NOMO-1 (cell line): ENCODE measurements at regions not wholly inside any gene's neighbourhood (a gene's known extent, or its start where the extent isn't known, plus 50 kb on each side); places are given as distances from the start of the nearest gene placed in this dataset.
"Not testable (repeated sequence)": the region's sequence is repeated elsewhere in the genome, so short reads cannot be mapped to it uniquely, and the experiment has no call there.

ENCODE experiments used
- DNase-seq, 2 experiments: peaks; one replicate each; lab custom pipeline; 2025; ENCODE audit not compliant: unreplicated experiment in 2 of 2; lab: John Stamatoyannopoulos, UW

DNA sequence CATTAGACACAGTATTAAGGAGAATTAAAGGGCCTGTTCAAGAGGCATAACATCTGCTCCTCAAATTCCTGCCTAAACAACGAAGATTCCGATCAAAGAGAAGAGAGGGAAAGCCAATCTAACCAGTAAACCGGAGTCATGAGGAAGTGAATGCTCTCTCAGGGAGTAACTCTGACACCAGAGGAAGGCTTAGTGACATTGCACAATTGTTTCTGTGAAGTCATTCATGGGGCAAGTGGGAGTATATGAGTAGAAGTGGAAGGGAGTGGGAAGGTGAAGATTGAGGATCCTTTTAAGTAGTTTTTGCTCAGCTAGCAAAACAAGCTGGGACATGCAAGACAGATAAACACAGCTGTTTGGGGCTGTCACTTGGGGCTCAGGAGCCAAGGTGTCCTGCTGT is 136.4 kb upstream of the FAM174A start:
- DNase-seq = peak in 1 of 2 experiments; percentile 36

DNA sequence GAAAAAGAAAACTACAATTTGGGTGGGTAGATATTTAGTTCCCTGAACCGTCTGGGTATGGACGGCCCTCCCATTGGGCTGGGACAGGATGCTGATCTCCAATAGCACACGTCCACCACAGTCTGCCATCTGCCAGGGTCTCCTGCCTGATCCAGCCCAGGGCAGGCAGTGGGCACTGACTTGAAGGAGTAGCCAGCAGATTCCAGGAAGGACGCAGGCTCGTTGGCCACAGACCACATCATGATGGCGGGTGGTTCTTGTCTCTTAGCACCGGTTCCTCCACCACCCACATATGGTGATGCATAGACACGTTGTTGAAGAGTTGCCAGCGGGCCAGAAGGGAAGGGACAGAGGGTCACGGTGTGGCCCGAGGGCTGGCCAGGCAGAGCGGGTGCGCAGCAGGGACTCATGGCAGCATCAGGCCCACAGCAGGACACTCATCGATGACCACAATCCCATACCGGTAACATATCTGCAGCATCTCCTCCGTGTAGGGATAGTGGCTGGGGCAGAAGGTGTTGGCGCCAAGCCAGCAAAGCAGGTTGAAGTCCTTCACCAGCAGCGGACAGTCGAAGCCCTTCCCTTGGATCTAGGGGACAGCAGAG is 155.8 kb upstream of the FAM174A start:
- DNase-seq = not testable (repeated sequence)

DNA sequence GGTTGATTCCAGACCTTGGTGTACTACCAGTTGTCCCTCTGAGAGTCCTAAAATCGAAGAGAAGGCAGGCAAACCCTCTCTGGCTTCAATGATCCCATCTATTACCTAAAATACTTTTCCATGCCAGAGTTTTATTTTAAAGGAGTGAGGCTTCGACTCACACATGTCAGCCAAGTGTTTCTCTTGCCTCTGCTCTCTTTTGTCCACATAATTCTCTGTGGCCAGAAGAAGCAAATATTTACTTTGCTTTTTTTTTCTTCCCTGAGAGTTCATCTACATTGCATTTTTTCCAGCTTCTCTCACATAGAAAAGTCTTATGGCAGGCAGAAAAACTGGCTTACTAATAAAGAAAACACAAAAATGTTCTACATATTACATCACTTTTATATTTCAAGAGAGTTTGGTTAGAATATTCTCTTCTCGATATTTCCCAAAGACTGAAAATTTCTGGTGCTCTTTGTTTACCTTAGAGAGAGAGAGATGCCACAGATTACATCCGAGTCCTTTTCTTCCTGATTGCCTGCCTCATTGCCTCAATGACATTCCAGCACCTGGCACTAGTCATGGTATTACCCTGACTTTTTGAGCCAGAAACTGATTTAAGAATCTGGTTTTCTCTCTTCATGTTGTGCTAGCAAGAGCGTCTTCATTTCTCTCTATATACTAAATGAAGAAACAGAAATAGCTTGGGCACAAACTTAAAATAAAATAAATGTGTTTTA is 170.3 kb upstream of the FAM174A start:
- not testable (repeated sequence) for DNase-seq

DNA sequence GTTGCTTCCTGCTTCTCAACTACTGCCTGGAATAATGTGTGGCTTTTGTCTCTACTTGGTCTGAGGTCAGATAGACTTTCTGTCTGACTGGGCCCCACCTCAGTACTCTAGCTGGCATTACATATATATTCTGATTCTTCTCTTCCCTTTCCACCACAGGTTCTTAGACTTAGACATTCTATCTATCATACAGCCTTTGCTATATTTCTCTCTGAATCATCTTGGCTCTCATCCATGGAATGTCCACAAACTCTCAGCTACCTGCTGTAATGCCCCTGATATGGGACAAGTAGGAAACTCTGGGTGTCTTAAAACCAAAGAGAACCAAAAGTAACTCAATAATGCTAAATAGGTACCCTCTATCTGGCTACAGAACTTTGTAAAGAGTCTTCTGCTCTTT is 170.8 kb upstream of the FAM174A start:
- DNase-seq = not testable (repeated sequence)

DNA sequence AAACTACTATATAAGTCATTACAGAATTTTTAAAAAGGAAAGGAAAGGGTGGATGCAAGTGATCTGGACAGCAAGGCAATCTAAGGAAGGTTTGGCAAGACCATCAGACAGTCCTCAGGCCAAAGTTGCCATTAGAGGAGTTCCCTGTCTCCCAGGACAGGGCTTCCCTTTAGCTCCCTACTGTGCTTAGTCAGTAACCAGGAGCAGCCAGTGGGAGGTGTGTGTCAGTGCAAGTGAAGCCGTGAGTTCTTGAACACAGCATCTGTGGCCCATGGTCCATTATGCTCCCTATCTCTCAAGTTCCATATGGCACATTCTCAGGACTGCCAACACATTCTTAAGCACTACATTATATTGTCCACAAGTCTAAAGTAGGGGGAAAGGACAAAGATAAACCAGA is 175.2 kb upstream of the FAM174A start:
- not testable (repeated sequence) for DNase-seq

DNA sequence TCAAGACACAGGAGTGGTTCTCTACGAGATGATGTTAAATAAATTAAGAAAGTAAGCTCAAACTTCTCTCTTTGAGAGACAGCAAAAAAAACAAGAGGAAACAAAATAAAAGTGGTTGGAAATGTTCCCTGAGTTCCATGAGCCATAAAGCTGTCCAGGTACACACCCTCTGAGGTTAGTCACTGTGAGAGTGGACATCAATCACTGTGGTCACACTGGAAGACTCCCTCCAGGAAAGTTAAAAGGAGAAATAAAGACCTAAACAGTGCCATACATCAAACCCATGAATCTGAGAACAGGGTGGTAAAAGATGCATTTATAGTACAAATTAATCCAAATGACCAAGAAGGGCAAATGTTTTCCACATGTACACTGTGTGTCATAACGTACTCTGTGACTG is 188.9 kb upstream of the FAM174A start:
- DNase-seq = not testable (repeated sequence)

DNA sequence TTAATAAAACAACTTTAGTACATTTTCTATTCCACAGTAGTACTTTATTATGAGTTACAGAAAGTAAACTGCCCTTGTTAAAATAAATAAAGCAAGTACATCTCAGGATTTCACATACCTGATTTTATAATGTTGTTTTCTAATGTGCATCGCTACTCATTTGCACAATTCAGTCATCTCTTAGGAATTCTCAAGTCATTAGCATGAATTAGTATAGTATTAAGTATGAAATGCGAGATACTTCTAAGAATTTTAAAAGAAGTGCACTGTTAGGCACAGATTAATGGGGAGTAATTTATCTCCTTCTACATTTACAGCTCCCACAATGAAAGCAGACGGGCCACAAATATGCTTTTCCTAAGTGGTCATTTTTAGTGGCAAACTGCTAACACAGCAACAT is 193.7 kb upstream of the FAM174A start:
- DNase-seq = not testable (repeated sequence)

DNA sequence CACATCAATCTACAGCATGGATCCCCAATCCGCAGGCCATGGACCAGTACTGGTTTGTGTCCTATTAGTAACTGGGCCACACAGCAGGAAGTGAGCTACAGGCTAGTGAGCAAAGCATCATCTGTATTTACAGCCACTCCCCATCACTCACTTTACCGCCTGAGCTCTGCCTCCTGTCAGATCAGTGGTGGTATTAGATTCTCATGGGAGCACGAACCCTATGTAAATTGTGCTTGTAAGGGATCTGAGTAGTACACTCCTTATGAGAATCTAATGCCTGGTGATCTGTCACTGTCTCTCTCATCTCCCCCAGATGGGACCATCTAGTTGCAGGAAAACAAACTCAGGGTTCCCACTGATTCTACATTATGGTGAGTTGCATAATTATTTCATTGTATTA is 212.7 kb upstream of the FAM174A start:
- DNase-seq = no peak

DNA sequence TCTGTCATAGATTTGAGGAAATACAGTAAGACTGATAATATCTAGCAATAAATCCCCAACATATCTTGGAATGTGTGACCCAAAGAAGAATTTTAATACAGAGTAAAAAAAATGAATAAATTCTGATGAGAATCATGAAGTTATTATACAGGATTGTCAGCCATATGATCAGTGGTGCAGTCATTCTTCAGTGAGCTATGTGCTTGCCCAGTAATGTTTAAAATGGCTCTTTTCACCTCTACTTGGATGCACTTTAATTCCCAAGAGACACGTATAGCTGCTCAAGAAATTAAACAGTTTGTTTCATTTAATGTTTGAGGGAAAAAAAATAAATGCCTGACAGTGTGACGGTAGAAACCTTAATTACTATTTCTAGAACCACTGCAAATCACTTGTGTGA is 215.3 kb upstream of the FAM174A start:
- DNase-seq = no peak

DNA sequence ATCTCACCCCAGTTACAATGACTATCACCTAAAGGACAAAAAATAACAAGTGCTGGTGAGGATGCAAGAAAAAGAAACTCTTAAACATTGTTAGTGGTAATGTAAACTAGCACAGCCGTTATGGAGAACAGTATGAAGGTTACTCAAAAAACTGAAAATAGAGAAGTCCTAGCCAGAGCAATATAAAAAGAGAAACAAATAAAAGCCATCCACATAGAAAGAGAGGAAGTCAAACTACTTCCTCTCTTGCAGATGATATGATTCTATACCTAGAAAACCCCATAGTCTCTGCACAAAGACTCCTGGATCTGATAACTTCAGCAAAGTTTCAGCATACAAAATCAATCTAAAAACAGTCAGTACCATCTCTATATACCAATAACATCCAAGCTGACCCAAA is 221.5 kb upstream of the FAM174A start:
- peak; percentile 26 to 79 for DNase-seq

DNA sequence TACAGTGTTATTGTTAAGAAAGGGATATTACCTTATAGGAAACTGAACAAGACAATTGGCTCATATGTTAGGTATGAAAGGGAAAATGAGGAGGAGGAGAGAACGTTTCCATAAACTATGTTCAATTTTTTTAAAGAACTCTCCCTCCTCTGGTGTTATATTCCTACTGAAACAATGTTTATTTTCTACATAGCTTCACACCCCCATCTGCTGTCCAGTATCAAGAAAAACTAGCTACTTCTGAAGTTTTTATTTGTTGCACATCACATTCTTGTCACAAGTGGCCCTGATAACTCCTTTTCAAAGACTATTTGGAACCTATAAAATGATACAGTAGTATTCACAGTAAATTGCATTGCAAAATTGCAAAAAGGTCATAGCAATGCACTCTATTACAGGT is 223.4 kb upstream of the FAM174A start:
- no peak for DNase-seq

DNA sequence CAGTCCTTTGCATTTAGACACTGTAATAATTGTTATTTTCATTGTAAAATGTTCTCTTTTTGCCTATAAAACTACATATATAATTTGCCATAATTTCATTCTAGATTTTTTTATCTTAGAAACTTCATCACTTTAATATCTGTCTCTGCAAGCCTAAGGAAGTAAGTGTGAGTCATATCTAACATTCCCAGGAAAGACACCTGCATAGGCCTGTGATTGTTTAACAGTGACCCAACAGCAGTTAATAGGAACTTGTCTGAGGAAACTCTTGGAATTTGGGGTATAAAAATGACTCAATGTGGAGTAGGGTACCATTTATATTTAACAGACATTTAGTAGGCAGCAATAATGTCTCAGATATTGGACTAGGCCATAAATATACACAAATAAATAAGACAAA is 229.2 kb upstream of the FAM174A start:
- DNase-seq = no peak

DNA sequence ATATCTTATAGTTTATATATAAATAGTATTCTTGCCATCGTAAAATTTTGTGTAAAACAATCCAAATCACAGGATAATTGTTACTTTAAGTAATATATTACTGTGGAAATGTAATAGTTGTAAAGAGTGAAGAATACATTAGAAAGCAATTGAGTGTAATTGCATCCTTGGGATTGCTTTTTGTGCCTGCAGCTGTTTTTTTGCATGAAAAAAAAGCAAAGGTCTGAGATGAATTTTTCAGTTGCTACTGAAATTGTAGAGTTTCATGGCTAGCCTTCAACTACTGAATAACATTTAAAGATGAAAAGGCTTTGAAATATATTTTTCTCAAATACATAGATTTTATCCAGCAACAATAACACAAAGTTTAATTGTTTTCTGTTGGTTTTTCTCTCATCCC is 232.0 kb upstream of the FAM174A start:
- DNase-seq = no peak

DNA sequence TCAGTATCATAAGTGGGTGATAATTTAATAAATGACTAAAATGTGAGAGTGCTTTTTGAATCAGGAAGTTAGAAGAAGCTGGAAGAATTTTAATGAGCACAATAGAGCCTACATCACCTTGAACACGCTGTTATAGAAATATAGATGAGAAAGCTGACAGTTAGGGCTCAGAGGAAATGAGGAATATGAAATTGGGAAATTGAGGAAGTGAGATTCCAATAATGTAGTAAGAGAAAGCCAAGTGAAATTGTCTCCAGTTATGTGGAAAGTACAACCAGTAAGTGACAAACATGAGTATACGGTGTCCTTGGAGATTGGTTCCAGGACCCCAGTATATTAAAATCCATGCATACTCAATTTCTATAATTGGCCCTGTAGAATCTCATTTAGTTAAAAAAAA is 235.9 kb upstream of the FAM174A start:
- peak in 1 of 2 experiments; percentile 36 for DNase-seq

DNA sequence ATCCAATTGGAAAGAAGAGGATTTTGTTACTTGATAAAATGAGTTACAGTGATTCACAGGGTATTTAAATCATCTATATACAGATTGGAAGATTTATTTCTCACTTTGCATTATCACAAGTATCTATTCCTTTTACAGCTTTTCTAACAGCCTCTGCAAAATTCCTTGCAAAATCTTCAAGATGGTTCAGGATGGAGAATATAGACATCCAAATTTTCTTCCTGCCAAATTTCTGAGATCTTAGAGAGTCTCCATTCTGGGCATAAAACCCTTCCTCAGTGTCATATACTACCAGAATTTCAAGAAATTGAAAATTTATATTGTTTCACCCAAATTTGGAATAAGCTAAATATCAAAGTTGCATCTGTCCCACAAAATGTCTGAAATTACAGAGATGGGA is 259.1 kb upstream of the FAM174A start:
- DNase-seq = no peak

DNA sequence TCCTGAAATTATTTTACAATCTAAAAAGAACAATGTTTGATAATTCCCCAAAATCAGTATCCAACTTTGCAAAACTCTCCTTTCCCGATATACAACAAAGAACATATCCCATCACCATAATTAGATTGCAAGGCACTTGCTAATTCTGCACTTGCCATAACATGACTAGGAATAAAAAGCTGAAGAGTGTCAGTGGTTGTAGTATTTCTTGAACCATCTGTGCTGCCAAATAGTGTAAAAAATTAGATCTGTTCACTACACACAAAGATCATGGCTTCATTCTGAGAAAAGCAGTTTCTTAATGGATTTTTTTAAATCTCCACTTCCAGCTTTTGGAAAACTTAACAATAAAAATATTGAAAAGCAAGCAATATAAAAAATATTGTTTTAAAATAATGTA is 259.5 kb upstream of the FAM174A start:
- no peak for DNase-seq

DNA sequence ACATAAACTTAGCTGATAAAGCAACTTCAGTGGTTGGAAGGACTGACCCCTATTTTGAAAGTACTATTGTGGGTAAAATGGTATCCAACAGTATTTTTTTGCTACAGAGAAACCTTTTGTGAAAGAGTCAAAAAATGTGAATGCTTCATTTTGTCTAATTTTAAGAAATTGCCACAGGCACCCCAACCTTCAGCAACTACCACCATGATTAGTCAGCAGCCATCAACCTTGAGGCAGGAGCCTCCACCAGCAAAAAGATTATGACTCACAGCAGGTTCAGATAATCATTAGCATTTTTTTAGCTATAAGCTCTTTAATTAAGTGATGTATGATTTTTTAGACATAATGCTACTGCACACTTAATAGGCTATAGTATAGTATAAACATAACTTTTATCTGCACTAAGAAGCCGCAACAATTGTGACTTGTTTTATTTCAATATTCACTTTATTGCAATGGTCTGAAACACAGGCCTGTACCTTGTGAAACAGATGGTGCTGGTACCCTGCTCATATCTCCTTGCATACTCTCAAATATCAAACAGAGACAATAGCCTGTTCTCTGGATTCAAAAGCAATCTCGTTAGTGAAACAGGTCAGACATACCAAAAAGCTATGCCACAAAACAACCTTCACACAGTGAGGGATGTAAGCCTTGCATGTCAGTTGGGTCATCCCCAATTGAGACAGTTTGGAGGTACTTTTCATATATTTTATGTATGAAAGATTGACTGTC is 261.2 kb upstream of the FAM174A start:
- DNase-seq = no peak

DNA sequence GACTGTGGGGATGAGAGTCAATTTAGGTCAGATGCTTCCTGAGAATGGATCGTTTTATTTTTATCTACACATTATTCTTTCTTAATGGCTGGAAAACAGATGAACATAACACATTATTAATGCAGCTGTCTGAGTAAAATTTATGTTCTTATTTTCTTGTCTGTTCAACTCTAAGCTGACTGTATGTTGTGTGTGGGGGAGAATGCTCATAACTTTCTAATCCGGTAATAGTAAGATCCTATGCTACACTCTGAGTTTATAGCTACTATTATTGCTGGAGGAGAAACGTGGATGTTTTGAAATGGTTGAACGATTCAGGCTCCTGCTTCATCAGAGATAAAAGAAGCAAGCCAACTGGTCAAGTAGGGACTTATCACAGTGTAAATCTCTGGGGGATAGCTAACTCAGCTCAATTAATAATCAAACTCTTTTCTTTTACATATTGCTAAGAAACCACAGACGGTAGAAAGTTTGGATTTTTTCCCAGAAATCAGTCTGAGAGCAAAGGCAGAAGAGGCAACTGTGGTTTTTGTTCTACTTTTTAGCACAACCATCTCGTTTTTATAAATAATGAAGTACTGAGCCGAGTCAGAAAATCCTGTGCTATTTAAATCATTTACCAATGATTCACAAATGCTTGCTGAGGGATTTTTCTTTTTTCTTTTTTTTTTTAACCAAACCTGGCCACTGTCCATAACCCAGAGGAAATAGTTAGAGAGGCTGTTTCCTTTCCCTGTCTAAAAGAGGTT is 265.0 kb upstream of the FAM174A start:
- no peak for DNase-seq

DNA sequence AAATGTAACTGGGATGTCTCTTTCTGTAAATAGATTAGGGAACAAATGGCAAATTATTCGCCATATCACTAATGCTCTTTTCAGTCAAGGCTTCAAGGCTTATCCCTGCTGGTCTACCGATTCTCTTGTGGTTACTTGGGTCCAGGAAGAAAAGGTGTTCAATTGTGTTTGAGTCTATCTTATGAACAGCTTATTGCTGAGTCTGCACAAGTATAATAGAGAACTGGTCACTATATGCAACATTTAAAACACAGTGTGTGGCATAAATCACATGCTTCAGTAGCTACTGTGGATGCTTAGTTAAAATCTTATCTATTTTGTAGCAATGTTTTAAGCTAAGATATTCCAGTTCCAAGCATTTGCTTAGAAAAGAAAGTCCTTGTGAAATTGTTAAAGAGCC is 274.2 kb upstream of the FAM174A start:
- no peak for DNase-seq

DNA sequence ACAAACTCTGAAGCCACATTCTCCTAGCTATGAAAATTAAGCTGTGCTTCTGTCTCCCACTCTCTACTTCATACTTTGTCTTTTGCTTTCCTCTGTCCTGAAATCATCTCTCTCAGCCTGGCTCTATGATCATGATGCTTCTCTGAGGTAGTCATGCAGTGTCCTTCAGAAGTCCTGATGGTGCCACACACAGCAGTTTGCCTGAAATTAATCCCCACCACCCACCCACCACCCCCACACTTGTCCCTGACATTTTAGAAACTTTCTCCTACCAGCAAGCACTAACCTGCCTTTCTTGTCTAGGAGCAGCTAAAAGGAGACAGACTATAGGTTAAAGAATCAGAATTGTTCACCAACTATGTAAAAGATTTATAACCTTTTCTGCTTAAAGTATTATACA is 282.2 kb upstream of the FAM174A start:
- no peak for DNase-seq

DNA sequence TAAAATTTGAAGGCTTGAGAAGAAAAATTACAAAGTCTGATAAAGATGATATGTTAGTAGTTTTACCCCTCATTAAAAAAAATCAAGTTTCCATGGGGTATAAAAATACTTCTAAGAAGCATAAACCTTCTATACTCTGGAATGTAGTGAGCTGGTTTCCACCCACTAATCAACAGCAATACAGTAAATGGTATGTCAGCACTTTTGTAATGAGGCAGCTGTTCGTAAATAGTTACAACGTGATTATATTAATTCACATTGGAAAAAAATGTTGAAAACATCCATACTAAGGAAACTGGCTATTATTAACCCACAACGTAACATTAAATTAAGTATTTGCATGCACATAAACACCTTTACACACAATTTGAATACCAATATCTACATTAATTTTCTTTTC is 283.1 kb upstream of the FAM174A start:
- DNase-seq = no peak
